ENCODE measurements at regions not wholly inside any gene's neighbourhood (a gene's known extent, or its start where the extent isn't known, plus 50 kb on each side); places are given as distances from the start of the nearest gene placed in this dataset.

GRCh38 chr6:164049517-164049988 lies 635.0 kb downstream of the QKI start:
- TF ChIP-seq CTCF (conservative IDR thresholded peaks at IDR 0.05; ENCODE audit: low read length) (no peak), EZH2phosphoT487 (IDR thresholded peaks at IDR 0.05; ENCODE audit: borderline replicate concordance) (no peak)
